CD4-positive, alpha-beta T cell treated with Interleukin-15 for 1 hour (primary cell): ENCODE measurements at regions not wholly inside any gene's neighbourhood (a gene's known extent, or its start where the extent isn't known, plus 50 kb on each side); places are given as distances from the start of the nearest gene placed in this dataset.

Experiments used
- DNase-seq: peaks from one replicate; pipeline ENCODE4 v3.0.0-alpha.2; 2020

DNA sequence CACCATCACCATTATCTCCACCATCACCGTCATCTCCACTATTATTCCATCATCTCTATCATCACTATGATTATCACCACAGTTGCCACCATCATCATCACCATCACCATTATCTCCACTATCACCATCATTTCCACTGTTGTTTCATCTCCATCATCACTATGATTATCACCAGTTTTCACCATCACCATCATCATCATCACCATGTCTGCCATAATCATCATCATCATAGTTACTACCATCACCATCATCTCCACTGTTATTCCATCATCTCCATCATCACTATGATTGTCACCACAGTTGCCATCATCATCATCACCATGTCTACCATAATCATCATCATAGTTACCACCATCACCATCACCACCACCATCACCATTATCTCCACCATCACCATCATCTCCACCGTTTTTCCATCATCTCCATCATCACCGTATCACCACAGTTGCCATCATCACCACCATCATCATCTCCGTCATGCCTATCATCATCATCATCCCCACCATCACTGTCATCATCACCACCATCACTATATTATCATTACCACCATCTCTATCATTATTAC is 264.9 kb downstream of the BRD1 start:
- no peak for DNase-seq

DNA sequence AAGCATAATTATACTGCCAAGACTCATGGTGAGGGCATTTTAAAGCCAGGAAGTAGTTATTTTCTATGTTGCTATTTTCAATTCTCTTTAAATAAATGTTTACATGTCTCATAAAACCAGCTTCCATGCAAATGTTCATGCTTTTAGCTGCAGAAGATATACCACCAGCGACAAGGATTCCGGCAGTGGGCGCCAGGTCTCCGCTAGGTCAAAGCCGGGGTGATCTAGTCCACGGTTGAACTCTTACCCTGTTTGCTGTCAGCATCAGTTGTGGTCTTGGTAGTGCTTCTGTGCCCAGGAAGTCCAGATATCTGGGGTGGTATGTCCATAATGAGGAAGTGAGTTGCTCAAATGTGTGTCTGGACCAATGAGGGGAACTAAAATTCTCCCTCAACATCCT is 265.7 kb downstream of the BRD1 start:
- no peak for DNase-seq

DNA sequence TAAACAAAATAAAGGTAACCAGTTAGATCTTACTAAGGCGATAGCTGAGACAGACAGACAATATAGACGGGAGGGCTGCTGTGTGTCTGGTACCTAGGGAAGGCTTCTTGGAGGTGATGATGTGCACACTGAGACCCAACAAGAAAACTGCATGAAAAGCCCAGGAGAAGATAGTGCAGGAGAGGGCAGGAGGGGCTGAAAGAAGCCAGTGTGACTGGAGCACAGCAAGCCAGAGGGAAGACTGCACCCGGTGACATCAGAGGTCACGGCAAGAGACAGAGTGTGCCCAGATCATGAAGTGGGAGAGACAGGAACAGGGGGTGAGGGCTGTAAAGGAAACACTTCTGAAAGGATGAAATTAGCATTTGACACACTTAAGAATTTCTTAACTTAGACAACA is 266.3 kb downstream of the BRD1 start:
- no peak for DNase-seq

DNA sequence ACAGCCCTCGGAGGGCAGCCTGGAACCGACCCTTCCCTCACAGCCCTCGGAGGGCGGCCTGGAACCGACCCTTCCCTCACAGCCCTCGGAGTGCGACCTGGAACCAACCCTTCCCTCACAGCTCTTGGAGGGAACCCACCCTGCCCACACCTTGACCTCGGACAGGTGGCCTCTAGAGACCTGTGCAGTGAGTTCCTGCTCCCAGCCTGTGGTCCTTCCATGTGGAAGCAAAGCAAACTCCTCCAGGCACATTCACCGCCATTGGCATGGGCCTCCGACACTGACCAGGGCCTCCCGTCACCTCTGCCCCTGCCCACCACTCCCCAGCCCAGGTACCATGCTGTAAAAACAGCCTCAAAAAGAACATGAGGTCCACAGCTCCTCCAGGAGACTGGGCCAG is 272.1 kb downstream of the BRD1 start:
- no peak for DNase-seq

DNA sequence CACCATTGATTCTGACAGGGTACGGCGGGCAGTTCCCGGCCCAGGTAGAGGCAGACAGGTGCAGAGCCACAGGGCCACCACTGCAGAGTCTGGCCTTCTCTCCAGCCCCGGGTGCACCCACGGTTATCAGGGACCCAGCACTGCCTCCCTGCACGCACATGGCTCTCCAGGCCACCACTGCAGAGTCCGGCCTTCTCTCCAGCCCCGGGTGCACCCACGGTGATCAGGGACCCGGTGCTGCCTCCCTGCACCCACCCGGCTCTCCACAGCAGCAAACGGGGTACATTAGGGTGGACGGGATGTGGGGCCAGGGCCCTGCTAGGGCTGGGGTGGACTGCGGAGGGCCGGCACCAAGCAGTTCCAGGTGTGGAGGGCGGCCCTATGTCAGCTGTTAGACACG is 272.9 kb downstream of the BRD1 start:
- DNase-seq = no peak

DNA sequence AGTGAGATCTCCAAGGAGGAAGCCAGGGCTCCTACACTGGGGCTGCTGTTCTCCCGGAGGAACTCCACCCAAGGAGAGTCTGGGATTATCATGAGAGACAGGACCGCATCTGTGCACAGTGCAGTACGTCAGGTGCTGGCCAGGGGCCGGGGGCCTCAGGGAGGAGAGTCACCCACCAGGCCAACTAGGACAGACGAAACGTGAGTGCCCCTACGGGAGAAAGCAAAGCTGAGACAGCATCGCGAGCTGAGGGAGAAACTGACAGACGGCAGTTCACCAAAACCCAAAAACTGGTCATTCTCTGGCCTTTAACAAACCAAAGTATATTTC is 273.4 kb downstream of the BRD1 start:
- DNase-seq = no peak

DNA sequence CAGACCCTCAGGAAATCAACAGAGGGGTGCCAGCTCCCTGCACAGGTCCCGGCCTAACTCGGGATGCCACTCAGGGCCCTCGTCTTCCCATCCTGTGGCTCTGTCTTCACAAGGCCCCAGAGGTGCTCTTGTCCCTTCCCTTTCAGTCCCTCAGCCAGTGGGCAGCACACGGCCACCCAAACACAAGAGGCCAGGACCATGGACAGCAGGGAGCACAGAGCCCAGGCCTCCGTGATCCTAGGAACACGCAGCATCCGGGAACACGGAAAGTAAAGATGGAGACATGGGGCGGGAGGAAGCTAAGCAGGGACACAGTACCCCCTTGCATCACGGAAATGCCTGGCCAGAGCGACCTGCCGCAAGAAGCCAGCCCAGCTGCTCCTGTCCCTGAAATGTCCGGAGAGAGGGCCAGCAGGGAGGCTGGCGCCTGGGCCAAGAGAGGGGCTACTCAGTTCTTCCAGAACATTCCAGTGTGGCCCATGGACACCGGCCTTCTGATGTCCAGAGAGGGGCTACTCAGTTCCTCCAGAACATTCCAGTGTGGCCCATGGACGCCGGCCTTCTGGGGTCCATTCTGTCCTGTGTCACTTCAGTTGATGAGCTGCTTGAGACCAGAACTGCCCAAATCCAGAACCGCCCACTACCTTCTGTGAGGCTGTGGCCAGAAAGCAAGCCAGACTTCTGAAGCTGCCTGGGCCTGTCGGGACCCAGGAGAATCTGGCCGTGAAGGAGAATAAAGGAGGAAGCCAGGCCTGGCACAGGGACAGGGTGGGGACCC is 274.0 kb downstream of the BRD1 start:
- no peak for DNase-seq

DNA sequence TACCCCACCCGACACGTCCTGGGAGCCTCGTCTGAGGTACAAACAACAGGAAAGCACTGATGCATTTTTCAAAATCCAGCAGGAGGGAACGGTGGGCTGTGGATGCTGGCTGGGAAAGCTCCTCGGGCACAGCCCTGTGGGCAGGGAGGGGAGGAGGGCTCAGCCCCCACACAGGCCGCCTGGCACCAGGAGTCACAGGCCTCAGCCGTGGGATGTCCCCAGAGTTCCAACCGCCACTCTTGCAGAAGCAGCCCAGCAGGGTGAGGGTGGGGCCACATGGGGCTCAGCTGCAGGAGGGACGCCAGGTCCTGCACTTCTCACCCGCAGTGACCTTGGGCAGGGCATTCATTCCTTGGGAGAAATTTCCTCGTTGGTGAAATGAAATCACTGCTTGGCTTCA is 274.6 kb downstream of the BRD1 start:
- no peak for DNase-seq

DNA sequence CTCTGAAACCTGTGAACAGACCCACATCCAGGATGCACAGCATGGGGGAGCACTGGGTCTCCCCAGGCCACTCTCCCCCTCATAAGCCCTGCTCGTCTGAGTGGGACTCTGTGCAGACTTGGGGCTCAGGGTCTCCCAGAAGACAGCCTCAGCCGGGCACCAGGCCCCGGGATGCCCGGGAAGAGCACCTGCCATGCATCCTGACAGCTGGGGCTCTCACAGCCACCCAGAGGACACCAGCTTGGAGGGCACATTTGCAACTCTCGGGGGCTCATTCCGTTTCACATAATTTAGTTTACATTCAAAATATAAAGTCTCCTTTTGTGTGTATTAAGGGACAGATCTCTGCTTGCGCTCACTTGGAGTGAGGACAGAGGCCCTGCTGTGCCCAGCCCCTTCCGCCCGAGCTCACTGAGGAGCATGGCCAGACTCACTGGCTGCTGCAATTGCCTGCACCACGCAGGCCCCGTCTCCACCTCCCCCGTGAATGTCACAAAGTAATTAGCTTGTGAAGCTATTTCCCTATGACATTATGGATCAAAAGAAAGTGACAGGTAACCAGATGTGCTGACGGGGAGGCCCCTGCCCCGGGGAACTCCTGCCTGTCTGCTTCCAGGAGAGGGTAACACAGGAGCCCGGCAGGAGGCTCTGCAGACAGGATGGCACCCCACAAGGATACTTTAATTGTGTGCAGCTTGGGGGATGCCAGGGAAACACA is 275.6 kb downstream of the BRD1 start:
- no peak for DNase-seq

DNA sequence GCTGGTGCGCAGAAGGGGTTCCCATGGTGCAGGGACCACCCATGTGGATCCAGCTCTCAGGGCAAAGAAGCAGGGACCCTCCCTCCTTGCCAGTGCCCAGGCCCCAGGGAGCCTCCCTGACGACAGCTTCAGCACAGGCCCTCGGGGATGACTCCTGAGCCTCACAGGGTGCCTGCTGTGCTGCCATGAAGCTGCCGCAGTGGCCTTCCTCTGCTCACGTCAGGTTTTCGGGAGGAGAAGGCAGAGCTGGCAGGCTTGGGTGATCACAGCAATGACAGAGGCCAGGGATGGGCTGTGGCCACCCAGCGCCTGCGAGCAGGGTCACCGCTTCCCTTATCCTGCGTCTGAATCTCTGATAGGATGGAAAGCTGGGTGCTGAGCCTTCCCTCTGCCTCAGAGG is 276.2 kb downstream of the BRD1 start:
- no peak for DNase-seq

DNA sequence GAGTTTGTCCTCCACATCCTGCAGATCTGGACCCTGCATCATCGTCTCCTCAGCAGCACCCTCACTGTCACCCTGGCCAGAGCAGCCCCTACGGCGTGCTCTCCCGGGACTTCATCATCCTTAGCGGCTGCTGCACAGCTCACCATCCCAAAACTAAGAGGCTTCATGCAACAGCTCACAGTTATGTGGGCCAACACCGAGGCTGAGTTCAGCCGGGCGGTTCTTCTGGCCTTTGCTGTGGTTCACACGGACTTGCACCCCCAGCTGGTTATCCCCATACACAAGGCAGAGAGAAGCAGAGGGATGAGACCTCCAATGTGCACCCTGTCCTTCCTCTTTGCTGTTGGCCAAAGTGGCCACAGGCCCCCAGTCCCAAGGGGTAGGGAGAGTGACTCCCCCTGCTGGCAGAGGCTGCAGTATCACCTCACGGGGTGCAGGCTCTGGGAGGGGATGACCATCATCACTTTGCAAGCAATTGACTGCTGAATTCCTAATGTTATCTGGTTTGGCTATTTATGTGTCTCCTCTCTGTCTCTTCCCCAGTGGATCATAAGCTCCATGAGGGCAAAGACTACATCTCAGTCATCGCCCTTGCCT is 276.8 kb downstream of the BRD1 start:
- DNase-seq = no peak

DNA sequence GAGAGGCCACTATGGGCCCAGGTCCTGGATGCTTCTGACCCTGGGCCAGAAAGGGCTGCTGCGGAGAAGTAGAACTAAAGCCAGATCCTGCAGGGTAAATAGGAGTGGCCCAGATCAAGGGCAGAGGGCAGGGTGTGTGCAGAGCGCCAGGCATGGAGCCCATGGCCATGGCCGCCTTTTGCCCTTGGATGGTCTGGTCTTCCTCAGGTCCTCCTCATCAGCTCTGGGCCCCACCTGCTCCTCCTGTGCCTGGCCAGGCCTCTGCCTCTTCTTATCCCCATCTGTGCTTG is 277.6 kb downstream of the BRD1 start:
- no peak for DNase-seq

DNA sequence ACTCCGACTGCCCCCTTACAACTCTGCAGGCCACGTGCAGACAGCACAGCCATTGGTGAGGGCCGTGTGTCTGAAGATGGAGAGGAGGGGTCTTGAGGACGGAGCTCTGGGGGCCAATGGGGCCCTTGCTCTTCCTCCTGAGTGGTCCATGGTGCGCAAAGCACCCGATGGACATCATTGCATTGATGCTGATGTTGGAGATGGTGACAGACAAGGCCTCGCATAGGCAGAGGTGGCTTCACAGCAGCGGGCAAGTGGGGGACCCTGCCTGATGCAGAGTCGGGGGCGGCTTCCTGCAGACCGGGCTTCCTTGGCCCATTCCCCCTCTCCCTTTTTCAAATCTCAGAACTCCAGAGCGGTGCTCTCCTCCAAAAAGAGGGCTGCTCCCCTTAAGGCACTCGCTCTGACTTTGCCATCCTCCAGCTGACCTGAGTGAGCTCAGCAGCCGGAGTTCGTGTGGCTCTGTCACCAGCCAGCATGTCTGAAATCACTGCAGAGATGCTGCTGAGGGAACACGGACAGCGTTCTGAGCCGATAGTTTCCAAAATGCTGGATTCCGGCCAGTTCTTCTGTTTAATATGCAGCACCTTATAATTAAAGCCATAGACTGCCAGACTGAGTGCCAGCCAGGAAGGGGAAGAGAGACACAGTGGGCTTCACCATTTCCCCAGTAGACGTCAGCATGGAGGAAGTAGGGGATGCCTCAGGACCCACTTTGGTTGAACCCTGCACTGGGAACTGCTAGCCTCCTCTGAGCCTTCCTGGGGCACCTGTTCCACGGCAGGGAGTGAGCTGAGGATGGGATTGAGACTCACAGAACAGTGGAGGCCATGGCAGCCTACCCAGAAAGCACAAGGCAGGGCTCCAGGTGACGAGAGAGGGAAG is 278.2 kb downstream of the BRD1 start:
- DNase-seq = no peak

DNA sequence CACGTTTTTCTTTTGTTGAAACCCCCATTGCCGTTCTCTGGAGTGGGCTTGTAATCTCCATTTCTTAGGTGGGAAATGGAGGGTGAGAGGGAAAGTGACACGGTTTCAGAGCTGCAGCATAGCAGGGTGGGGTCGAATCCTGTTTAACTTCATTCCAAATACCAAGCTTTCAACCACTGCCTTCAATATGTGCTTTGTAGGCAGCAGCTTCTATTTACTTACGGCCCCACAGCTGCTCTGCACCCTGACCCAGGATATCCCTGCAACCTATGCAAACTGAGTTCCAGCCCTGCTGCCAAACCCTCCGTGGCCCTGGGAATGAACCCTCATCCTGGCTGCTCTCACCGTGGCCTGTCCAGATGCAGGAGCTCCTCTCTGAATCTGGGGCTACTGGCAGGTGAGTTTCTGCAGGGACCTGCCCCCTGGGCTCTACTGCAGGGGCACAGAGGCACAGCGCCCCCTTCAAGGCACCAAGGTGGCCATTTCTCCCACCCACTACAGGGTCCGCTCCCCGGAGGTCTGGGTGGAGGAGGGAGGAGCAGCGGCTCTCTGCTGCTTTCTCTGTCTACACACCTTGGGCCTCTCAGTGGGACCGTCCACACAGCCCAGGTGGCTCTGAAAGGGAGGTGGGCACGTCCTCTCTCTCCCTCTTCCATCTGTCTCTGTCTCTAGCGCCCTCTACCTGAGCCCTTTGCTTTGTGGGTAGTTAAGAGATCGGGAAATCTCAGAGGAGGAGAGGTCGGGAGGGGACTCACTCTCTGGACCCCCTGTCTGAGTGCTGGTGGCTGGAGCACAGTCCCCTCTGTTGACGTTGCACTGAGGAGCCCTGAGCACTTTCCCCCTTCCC is 279.1 kb downstream of the BRD1 start:
- no peak for DNase-seq

DNA sequence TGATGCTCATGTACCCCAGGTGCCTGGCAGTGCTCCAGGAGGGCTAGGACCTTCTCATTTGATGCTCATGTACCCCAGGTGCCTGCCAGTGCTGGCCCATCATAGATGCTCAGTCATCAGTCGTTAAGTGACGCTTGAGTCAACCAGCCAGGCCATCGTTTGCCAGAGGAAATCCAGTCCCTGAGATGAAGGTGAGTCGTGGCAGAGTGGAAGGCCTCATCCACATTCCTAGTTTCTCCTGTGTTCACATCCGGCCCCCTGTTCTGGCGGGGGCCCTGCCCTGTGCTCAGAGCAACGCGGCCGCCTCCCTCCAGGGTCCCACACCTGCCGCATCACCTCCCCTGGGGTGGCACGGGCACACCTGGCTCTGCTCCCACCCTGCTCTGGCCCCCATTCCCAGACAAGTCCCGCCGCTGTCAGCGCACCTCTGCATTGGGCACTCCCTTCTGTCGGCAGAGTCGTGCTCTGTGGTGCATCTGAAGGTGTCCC is 279.9 kb downstream of the BRD1 start:
- no peak for DNase-seq

DNA sequence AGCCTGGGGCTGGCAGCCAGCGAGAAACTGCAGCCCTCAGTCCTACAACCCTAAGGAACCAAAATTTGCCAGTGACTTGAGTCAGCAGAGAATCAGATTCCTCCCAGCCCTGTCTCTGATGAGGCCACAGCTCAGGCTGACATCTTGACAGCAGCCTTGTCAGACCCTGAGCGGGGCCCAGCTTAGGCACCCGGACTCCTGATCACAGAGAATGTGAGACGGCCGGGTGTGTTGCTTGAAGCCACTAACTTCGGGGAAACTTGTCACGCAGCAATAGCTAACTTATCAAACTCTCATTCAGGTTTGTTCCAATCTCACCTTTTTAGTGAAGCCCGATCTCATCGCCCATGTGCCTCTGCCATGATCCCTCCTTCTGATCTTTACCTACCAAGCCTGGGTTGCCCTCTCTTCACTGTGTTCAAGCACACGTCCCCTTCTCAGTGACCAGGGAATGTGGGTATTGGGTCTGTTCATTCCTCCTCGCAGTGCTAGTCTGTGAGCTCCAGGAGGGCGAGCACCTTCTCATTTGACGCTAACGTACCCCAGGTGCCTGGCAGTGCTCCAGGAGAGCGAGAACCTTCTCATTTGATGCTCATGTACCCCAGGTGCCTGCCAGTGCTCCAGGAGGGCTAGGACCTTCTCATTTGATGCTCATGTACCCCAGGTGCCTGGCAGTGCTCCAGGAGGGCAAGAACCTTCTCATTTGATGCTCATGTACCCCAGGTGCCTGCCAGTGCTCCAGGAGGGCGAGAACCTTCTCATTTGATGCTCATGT is 280.7 kb downstream of the BRD1 start:
- DNase-seq = peak; percentile 3

DNA sequence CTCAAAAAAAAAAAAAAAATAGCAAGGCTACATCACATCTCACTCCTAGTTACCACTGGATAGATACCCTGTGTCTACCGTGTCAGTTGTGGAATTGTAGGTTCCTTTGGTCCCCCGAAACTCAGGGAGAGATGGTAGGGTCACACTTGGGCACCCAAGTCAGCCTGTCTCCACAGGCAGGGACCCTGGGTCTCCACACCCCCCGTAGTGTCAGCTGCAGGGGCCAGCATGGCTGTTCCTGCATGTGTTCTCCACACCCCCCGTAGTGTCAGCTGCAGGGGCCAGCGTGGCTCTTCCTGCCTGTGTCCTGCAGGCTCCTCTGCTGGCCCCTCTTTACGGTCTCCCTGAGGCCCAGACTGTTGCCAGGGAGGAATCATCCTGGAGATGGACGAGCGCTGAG is 282.1 kb downstream of the BRD1 start:
- DNase-seq = peak; percentile 2

DNA sequence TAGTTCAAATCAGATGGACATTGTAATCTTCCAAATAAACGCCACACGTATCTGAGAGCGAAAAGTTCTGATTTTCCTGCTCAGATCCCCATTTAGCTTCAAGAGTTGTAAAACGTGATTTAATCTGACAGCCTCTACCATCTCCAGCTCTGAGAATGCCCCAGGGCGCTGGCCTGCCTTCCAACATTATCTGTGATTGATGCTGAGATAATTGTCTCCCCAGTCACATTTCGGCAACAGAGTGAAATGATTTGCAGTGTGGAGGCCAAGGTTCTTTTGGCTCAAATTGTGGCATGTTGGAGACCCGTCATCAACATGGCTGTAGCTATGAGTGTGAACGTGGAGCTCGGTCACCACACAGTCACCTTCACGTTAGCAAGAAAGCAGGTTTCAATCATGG is 283.4 kb downstream of the BRD1 start:
- peak; percentile 7 for DNase-seq

DNA sequence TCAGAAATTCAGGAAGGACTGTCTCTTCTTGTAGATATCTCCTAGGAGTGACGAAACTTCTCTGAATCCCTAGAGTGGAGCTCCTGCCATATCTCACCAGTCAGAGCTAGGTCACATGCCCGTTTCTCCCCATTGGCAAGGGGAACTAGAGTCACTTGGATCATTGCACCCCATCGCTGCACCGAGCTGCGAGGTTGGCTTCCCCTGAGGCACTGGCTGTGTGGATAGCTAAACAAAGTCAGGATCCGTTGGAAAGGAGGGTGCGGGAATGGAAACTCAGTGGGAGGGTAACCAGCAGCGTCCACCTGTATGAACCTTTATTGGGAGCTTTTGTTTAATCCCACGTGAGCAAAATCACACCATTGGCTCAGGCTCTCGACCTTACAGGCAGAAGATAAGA is 283.8 kb downstream of the BRD1 start:
- peak; percentile 1 for DNase-seq

DNA sequence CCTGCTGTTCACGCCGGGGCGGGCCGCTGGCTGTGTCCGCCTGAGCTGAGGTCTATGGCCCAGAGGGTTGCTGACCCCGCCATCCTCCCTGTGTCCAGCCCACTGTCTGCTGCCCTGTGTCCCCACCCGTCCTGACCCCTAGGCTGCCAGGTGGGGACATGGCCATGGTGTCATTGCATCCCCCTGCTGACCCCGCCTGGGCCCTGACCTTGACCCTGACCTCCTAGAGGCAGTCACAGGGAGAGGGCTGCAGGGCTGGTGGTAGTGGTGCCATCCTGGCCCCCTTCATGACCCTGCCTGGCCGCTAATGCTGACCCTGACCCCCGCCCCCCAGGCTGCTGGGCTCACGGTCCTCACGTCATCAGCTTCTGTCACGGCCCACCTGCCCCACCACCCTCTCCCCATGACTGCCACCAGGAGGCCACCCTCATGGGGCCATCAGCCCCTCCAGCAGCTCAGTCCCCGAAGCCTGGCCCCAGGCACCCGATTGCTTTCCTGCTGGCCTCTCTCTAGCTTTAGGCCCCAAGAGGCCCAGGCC is 285.9 kb downstream of the BRD1 start:
- no peak for DNase-seq
